ENCODE measurements at regions not wholly inside any gene's neighbourhood (a gene's known extent, or its start where the extent isn't known, plus 50 kb on each side); places are given as distances from the start of the nearest gene placed in this dataset.

- Histone ChIP-seq H2AFZ (ENCODE audit: low read depth) (no peak overlapping the region), H3K4me2 (no peak overlapping the region), H3K4me3 (IDR thresholded peaks at IDR 0.05; ENCODE audit: insufficient read depth, low read depth, low read length) (no peak overlapping the region), H4K20me1 (ENCODE audit: insufficient read depth) (no peaks in the 10 kb centered on the region), H3K27ac (no peak overlapping the region), H3K9ac (no peak overlapping the region), H3K36me3 (ENCODE audit: insufficient read depth) (no peaks in the 10 kb centered on the region), H3K27me3 (ENCODE audit: insufficient read depth, low read depth) (no peaks in the 10 kb centered on the region), H3K4me1 (ENCODE audit: low read depth, poor library complexity, severe bottlenecking) (no peaks in the 10 kb centered on the region), H3K79me2 (ENCODE audit: insufficient read depth, low read depth) (no peaks in the 10 kb centered on the region)
- TF ChIP-seq, protein P1, sequence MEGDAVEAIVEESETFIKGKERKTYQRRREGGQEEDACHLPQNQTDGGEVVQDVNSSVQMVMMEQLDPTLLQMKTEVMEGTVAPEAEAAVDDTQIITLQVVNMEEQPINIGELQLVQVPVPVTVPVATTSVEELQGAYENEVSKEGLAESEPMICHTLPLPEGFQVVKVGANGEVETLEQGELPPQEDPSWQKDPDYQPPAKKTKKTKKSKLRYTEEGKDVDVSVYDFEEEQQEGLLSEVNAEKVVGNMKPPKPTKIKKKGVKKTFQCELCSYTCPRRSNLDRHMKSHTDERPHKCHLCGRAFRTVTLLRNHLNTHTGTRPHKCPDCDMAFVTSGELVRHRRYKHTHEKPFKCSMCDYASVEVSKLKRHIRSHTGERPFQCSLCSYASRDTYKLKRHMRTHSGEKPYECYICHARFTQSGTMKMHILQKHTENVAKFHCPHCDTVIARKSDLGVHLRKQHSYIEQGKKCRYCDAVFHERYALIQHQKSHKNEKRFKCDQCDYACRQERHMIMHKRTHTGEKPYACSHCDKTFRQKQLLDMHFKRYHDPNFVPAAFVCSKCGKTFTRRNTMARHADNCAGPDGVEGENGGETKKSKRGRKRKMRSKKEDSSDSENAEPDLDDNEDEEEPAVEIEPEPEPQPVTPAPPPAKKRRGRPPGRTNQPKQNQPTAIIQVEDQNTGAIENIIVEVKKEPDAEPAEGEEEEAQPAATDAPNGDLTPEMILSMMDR (conservative IDR thresholded peaks at IDR 0.05; ENCODE audit: low read depth, low read length): no peak
Measured at GRCh38 chr1:177891809-177892208, 78.0 kb downstream of the SEC16B start.

- no peaks in the 10 kb centered on the region for H3K27me3 ChIP-seq (ENCODE audit: insufficient read depth, low read depth)
- H3K36me3 ChIP-seq (ENCODE audit: insufficient read depth): no peaks in the 10 kb centered on the region
- no peak overlapping the region for H3K27ac ChIP-seq
- no peak overlapping the region for H3K4me2 ChIP-seq
- no peaks in the 10 kb centered on the region for H3K79me2 ChIP-seq (ENCODE audit: insufficient read depth, low read depth)
- H3K4me3 ChIP-seq (IDR thresholded peaks at IDR 0.05; ENCODE audit: insufficient read depth, low read depth, low read length): no peak overlapping the region
- H2AFZ ChIP-seq (ENCODE audit: low read depth): no peak overlapping the region
- H3K9ac ChIP-seq: no peak overlapping the region
- TF ChIP-seq, protein P1 (conservative IDR thresholded peaks at IDR 0.05; ENCODE audit: low read depth, low read length): no peak
- no peaks in the 10 kb centered on the region for H4K20me1 ChIP-seq (ENCODE audit: insufficient read depth)
- no peaks in the 10 kb centered on the region for H3K4me1 ChIP-seq (ENCODE audit: low read depth, poor library complexity, severe bottlenecking)
Measured at GRCh38 chr1:177890479-177890878, 79.4 kb downstream of the SEC16B start.

DNA sequence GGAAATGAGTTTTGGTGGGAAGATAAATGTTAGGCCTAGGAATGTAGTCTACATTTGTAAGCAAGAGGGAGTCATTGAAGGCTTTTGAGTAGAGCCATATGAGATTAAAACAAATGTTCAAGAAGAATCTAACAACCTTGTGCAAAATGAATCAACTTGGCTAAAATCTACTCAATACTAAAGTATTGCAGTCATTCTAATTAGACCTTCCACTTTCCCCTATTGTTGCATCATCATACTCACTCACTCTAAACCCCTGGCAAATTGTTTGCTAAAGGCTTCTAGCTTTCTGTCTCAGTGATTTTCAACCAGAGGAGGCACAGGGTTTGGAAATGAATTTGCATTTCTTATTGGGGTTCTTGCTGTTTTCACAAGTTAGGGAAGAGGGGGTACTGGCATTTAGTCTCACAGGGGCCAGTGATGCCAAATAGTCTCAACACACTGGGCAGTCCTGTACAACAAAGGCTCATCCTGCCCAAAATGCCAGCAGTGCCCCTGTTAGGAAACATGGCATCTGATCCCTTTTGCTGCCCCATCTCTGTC lies 85.3 kb downstream of the SEC16B start:
- Histone ChIP-seq H4K20me1 (ENCODE audit: insufficient read depth) (no peaks in the 10 kb centered on the region), H3K27ac (no peak overlapping the region), H3K36me3 (ENCODE audit: insufficient read depth) (no peaks in the 10 kb centered on the region), H3K4me1 (ENCODE audit: low read depth, poor library complexity, severe bottlenecking) (no peaks in the 10 kb centered on the region), H2AFZ (ENCODE audit: low read depth) (no peak overlapping the region), H3K79me2 (ENCODE audit: insufficient read depth, low read depth) (no peaks in the 10 kb centered on the region), H3K4me2 (no peak overlapping the region), H3K4me3 (IDR thresholded peaks at IDR 0.05; ENCODE audit: insufficient read depth, low read depth, low read length) (no peak overlapping the region), H3K27me3 (ENCODE audit: insufficient read depth, low read depth) (no peaks in the 10 kb centered on the region), H3K9ac (no peak overlapping the region)
- TF ChIP-seq, protein P1 (conservative IDR thresholded peaks at IDR 0.05; ENCODE audit: low read depth, low read length): no peak

- Histone ChIP-seq H3K9ac (no peak overlapping the region), H3K4me3 (IDR thresholded peaks at IDR 0.05; ENCODE audit: insufficient read depth, low read depth, low read length) (no peak overlapping the region), H3K79me2 (ENCODE audit: insufficient read depth, low read depth) (no peaks in the 10 kb centered on the region), H2AFZ (ENCODE audit: low read depth) (no peak overlapping the region), H3K4me2 (no peak overlapping the region), H3K27ac (no peak overlapping the region), H3K27me3 (ENCODE audit: insufficient read depth, low read depth) (no peaks in the 10 kb centered on the region), H3K4me1 (ENCODE audit: low read depth, poor library complexity, severe bottlenecking) (no peaks in the 10 kb centered on the region), H4K20me1 (ENCODE audit: insufficient read depth) (no peaks in the 10 kb centered on the region), H3K36me3 (ENCODE audit: insufficient read depth) (no peaks in the 10 kb centered on the region)
- TF ChIP-seq, protein P1 (conservative IDR thresholded peaks at IDR 0.05; ENCODE audit: low read depth, low read length): no peak
Measured at GRCh38 chr1:177883581-177883980, 86.3 kb downstream of the SEC16B start.
